ENCODE measurements at regions not wholly inside any gene's neighbourhood (a gene's known extent, or its start where the extent isn't known, plus 50 kb on each side); places are given as distances from the start of the nearest gene placed in this dataset.

DNA sequence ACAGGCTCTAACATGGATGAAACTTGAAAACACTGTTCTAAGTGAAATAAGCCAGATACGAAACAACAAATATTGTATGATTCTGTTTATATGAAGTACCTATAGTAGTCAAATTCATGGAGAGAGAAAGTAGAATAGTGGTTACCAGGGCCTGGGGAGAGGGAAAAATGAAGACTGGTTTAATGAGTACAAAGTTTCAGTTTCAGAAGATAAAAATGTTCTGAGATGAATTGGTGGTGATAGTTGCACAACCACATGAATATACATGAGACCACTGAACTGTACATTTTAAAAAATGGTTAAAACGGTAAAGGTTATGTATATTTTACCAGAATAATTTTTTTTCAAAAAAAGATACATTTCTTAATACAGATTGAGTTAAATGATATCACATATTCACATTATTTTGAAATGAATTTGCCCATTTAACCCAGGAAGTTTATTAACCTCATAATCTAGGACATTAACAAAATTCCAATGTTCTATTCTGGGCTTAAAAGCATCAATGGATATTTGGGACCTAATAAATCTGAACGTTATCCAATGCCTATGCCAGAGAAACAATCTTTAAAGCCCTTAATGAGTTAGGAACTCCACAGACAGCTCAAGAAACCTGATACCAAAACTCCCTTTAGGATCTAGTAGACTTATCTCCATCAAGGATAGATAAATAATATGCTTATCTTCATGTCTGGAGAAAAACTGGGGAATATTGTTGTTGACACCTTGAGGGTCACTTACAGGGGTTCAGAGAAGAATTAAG, 521.3 kb downstream of the EFNA5 start:
- TF ChIP-seq EZH2phosphoT487 (IDR thresholded peaks at IDR 0.05; ENCODE audit: borderline replicate concordance) (no peak), CTCF (IDR thresholded peaks at IDR 0.05 in 2 of 3, conservative IDR thresholded peaks at IDR 0.05 in 1 of 3; ENCODE audit: borderline replicate concordance in 1 of 3, insufficient read depth in 1 of 3, low read depth in 2 of 3, low read length in 2 of 3) (no peak), REST (IDR thresholded peaks at IDR 0.05; ENCODE audit: low read depth) (no peak), TCF7L2 (IDR thresholded peaks at IDR 0.05; ENCODE audit: borderline replicate concordance, extremely low read depth, insufficient read depth, insufficient read length) (no peak), POLR2AphosphoS5 (IDR thresholded peaks at IDR 0.05; ENCODE audit: low read depth, low read length) (no peak), ZBTB33 (IDR thresholded peaks at IDR 0.05; ENCODE audit: extremely low read depth, insufficient replicate concordance, low read length) (no peak)
- TF ChIP-seq, protein P1, sequence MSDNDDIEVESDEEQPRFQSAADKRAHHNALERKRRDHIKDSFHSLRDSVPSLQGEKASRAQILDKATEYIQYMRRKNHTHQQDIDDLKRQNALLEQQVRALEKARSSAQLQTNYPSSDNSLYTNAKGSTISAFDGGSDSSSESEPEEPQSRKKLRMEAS (IDR thresholded peaks at IDR 0.05): no peak

All from HCT116 (cell line).